SK-N-SH (cell line): ENCODE measurements at regions not wholly inside any gene's neighbourhood (a gene's known extent, or its start where the extent isn't known, plus 50 kb on each side); places are given as distances from the start of the nearest gene placed in this dataset.

ENCODE experiments used
- CHD2 ChIP-seq: fragments of 150-350 bp; IDR thresholded peaks from 2 replicates; pipeline ENCODE4 v1.6.1; 2018; ENCODE audit warnings: low read length; ENCODE audit not compliant: partially characterized antibody
- CTCF ChIP-seq: fragments of 200-600 bp; sonication (generic); IDR thresholded peaks from 2 replicates; pipeline ENCODE4 v1.6.1; 2017; ENCODE audit warnings: antibody characterized with exemption, mild to moderate bottlenecking, moderate library complexity
- EP300 ChIP-seq, 2 experiments: IDR thresholded peaks; 2 replicates each; pipeline versions ENCODE4 v1.4.0 to v1.6.1; 2012; ENCODE audit warnings: borderline replicate concordance in 1 of 2, low read depth in 1 of 2, low read length in 1 of 2
- GABPA ChIP-seq: IDR thresholded peaks from 2 replicates; pipeline ENCODE4 v1.4.0; 2012; ENCODE audit warnings: low read depth, mild to moderate bottlenecking
- JUND ChIP-seq: IDR thresholded peaks from 2 replicates; pipeline ENCODE4 v1.4.0; 2012
- MAX ChIP-seq: IDR thresholded peaks from 2 replicates; pipeline ENCODE4 v1.4.0; 2012; ENCODE audit warnings: low read depth
- POLR2AphosphoS5 ChIP-seq: IDR thresholded peaks from 2 replicates; pipeline ENCODE4 v1.6.1; 2012; ENCODE audit warnings: low read depth, low read length
- REST ChIP-seq: IDR thresholded peaks from 2 replicates; pipeline ENCODE4 v1.6.1; 2012; ENCODE audit warnings: mild to moderate bottlenecking, low read depth, low read length, moderate library complexity
- RFX5 ChIP-seq: IDR thresholded peaks from 2 replicates; pipeline ENCODE4 v1.6.1; 2012; ENCODE audit warnings: mild to moderate bottlenecking, improper control_type of control experiment, low read length
- RXRA ChIP-seq: IDR thresholded peaks from 2 replicates; pipeline ENCODE4 v1.4.0; 2012; ENCODE audit warnings: low read depth, mild to moderate bottlenecking, borderline replicate concordance
- TAF1 ChIP-seq: IDR thresholded peaks from 2 replicates; pipeline ENCODE4 v1.6.1; 2012; ENCODE audit warnings: low read depth, mild to moderate bottlenecking, low read length, moderate library complexity, borderline replicate concordance
- YY1 ChIP-seq: IDR thresholded peaks from 2 replicates; pipeline ENCODE4 v1.4.0; 2012; ENCODE audit warnings: low read depth, mild to moderate bottlenecking
- TF ChIP-seq, protein P1 (sequence below): IDR thresholded peaks from 2 replicates; pipeline ENCODE4 v1.4.0; 2012; ENCODE audit warnings: low read depth, borderline replicate concordance

GRCh38 chr11:130796828-130797227 lies 119.5 kb downstream of the SNX19 start:
- no peak for TF ChIP-seq CHD2
- no peak for TF ChIP-seq RXRA
- TF ChIP-seq POLR2AphosphoS5 = no peak
- TF ChIP-seq CTCF = no peak
- TF ChIP-seq EP300 (IDR thresholded peaks at IDR 0.05; ENCODE audit: borderline replicate concordance in 1 of 2, low read depth in 1 of 2, low read length in 1 of 2) = no peak
- TF ChIP-seq JUND = no peak
- TF ChIP-seq, protein P1, sequence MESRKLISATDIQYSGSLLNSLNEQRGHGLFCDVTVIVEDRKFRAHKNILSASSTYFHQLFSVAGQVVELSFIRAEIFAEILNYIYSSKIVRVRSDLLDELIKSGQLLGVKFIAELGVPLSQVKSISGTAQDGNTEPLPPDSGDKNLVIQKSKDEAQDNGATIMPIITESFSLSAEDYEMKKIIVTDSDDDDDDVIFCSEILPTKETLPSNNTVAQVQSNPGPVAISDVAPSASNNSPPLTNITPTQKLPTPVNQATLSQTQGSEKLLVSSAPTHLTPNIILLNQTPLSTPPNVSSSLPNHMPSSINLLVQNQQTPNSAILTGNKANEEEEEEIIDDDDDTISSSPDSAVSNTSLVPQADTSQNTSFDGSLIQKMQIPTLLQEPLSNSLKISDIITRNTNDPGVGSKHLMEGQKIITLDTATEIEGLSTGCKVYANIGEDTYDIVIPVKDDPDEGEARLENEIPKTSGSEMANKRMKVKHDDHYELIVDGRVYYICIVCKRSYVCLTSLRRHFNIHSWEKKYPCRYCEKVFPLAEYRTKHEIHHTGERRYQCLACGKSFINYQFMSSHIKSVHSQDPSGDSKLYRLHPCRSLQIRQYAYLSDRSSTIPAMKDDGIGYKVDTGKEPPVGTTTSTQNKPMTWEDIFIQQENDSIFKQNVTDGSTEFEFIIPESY = no peak
- TF ChIP-seq YY1 = no peak
- TF ChIP-seq MAX = no peak
- TF ChIP-seq RFX5 = no peak
- TF ChIP-seq TAF1 = no peak
- no peak for TF ChIP-seq REST
- no peak for TF ChIP-seq GABPA
